ENCODE measurements at regions not wholly inside any gene's neighbourhood (a gene's known extent, or its start where the extent isn't known, plus 50 kb on each side); places are given as distances from the start of the nearest gene placed in this dataset.

DNA sequence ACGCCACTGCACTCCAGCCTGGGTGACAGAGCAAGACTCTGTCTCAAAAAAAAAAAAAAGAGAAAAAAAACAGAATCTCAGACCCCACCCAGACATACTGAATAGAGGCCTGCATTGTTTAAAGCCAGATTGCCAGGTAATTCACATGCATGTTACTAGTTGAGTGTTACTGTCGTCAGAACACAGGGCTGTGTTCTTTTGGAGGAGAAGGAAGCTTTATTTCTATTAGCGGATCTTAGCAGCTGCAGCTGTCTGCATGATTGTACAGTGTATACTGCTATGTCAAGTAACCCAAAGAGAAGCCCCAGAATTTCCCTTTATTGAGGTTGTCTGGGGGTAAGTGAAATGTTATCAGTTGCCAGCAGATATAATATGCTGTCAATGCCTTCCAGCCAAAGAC, 496.6 kb upstream of the NAALADL2 start:
- TF ChIP-seq, protein P1, sequence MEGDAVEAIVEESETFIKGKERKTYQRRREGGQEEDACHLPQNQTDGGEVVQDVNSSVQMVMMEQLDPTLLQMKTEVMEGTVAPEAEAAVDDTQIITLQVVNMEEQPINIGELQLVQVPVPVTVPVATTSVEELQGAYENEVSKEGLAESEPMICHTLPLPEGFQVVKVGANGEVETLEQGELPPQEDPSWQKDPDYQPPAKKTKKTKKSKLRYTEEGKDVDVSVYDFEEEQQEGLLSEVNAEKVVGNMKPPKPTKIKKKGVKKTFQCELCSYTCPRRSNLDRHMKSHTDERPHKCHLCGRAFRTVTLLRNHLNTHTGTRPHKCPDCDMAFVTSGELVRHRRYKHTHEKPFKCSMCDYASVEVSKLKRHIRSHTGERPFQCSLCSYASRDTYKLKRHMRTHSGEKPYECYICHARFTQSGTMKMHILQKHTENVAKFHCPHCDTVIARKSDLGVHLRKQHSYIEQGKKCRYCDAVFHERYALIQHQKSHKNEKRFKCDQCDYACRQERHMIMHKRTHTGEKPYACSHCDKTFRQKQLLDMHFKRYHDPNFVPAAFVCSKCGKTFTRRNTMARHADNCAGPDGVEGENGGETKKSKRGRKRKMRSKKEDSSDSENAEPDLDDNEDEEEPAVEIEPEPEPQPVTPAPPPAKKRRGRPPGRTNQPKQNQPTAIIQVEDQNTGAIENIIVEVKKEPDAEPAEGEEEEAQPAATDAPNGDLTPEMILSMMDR (conservative IDR thresholded peaks at IDR 0.05; ENCODE audit: low read length): no peak
- no peak for TF ChIP-seq EZH2phosphoT487 (IDR thresholded peaks at IDR 0.05; ENCODE audit: borderline replicate concordance)

Measured in Loucy (cell line).